ENCODE measurements at regions not wholly inside any gene's neighbourhood (a gene's known extent, or its start where the extent isn't known, plus 50 kb on each side); places are given as distances from the start of the nearest gene placed in this dataset.

GRCh38 chr17:51528111-51528510 is 267.8 kb downstream of the UTP18 start:
- TF ChIP-seq CTCF (IDR thresholded peaks at IDR 0.05) = no peak
- no peak for TF ChIP-seq POLR2AphosphoS5 (IDR thresholded peaks at IDR 0.05)
- no peak for TF ChIP-seq POLR2A (IDR thresholded peaks at IDR 0.05)
